DOHH2 (cell line): ENCODE measurements at regions not wholly inside any gene's neighbourhood (a gene's known extent, or its start where the extent isn't known, plus 50 kb on each side); places are given as distances from the start of the nearest gene placed in this dataset.

Source experiments
- EZH2phosphoT487 ChIP-seq: fragments of 200-600 bp; sonication (generic); IDR thresholded peaks from 2 replicates; pipeline ENCODE4 v1.6.1; 2017; ENCODE audit warnings: borderline replicate concordance, mild to moderate bottlenecking, antibody characterized with exemption, low read length, moderate library complexity, mixed read lengths
- TF ChIP-seq, protein P1 (sequence below): fragments of 200-600 bp; sonication (generic); IDR thresholded peaks from one replicate; pipeline ENCODE4 v1.5.1; 2014; ENCODE audit warnings: antibody characterized with exemption, mild to moderate bottlenecking, low read depth, low read length; ENCODE audit not compliant: poor library complexity, severe bottlenecking

DNA sequence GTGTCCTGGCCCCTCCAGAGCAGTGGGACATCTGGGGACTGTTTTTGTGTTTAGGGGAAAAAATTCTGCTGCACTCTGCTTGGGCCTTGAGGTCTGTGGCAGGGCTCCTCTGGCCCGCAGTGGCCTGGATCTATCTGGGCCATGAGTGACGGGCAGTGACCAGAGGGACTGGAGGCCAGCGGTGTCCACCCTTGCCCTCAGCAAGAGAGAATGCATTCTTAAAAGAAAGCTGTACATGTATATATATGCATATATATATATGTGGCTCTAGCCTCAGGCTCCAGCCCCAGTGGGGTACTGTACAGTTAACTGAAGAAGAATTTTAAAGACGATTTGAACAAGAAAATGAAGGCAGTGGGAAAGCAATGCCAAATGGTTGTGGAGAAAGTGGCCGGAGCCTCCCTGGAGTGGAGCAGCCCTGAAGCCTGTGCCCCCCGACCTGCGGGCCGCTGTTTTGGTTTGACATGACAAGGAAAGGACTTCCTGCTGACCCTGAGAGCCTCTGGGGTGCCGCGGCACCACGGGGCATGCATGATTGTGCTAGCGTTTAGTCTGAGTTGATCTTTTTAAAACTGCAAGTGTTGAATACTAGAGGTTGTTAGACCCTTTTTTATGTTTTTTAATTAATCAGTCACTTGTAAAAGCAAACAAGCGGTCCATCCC, 52.2 kb downstream of the PLXNA1 start:
- TF ChIP-seq EZH2phosphoT487, result no peak
- TF ChIP-seq, protein P1, sequence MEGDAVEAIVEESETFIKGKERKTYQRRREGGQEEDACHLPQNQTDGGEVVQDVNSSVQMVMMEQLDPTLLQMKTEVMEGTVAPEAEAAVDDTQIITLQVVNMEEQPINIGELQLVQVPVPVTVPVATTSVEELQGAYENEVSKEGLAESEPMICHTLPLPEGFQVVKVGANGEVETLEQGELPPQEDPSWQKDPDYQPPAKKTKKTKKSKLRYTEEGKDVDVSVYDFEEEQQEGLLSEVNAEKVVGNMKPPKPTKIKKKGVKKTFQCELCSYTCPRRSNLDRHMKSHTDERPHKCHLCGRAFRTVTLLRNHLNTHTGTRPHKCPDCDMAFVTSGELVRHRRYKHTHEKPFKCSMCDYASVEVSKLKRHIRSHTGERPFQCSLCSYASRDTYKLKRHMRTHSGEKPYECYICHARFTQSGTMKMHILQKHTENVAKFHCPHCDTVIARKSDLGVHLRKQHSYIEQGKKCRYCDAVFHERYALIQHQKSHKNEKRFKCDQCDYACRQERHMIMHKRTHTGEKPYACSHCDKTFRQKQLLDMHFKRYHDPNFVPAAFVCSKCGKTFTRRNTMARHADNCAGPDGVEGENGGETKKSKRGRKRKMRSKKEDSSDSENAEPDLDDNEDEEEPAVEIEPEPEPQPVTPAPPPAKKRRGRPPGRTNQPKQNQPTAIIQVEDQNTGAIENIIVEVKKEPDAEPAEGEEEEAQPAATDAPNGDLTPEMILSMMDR, result no peak
